OCI-LY3 (cell line): ENCODE measurements at regions not wholly inside any gene's neighbourhood (a gene's known extent, or its start where the extent isn't known, plus 50 kb on each side); places are given as distances from the start of the nearest gene placed in this dataset.
"Not testable (repeated sequence)": the region's sequence is repeated elsewhere in the genome, so short reads cannot be mapped to it uniquely, and the experiment has no call there.

Experiments used
- EZH2phosphoT487 ChIP-seq: fragments of 200-600 bp; shearing (Covaris generic); IDR thresholded peaks from 2 replicates; pipeline ENCODE4 v1.6.1; 2018; ENCODE audit warnings: antibody characterized with exemption, mixed run types, low read depth
- TF ChIP-seq, protein P1 (sequence below): fragments of 200-600, 300-600 bp; sonication (generic); IDR thresholded peaks from 2 replicates; pipeline ENCODE4 v1.5.1; 2014; ENCODE audit warnings: antibody characterized with exemption, low read length, low read depth

DNA sequence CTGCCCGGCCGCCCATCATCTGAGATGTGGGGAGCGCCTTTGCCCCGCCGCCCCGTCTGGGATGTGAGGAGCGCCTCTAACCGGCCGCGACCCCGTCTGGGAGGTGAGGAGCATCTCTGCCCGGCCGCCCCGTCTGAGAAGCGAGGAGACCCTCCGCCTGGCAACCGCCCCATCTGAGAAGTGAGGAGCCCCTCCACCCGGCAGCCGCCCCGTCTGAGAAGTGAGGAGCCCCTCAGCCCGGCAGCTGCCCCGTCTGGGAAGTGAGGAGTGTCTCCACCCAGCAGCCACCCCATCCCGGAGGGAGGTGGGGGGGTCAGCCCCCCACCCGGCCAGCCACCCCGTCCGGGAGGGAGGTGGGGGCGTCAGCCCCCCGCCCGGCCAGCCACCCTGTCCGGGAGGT is 170.7 kb downstream of the TENT5D start:
- TF ChIP-seq, protein P1, sequence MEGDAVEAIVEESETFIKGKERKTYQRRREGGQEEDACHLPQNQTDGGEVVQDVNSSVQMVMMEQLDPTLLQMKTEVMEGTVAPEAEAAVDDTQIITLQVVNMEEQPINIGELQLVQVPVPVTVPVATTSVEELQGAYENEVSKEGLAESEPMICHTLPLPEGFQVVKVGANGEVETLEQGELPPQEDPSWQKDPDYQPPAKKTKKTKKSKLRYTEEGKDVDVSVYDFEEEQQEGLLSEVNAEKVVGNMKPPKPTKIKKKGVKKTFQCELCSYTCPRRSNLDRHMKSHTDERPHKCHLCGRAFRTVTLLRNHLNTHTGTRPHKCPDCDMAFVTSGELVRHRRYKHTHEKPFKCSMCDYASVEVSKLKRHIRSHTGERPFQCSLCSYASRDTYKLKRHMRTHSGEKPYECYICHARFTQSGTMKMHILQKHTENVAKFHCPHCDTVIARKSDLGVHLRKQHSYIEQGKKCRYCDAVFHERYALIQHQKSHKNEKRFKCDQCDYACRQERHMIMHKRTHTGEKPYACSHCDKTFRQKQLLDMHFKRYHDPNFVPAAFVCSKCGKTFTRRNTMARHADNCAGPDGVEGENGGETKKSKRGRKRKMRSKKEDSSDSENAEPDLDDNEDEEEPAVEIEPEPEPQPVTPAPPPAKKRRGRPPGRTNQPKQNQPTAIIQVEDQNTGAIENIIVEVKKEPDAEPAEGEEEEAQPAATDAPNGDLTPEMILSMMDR = not testable (repeated sequence)
- not testable (repeated sequence) for TF ChIP-seq EZH2phosphoT487
